ENCODE measurements at regions not wholly inside any gene's neighbourhood (a gene's known extent, or its start where the extent isn't known, plus 50 kb on each side); places are given as distances from the start of the nearest gene placed in this dataset.
"Not testable (repeated sequence)": the region's sequence is repeated elsewhere in the genome, so short reads cannot be mapped to it uniquely, and the experiment has no call there.

GRCh38 chr6:144689503-144690040 is 404.4 kb downstream of the UTRN start:
- DNase-seq (ENCODE audit: low read depth) = no peak

GRCh38 chr6:144690133-144690532 is 405.0 kb downstream of the UTRN start:
- DNase-seq (ENCODE audit: low read depth) = no peak

GRCh38 chr6:144690666-144691065 is 405.5 kb downstream of the UTRN start:
- DNase-seq (ENCODE audit: low read depth) = no peak

- not testable (repeated sequence) for DNase-seq (ENCODE audit: low read depth)
These were observed 406.9 kb downstream of the UTRN start for GRCh38 chr6:144692050-144692449.

- DNase-seq (ENCODE audit: low read depth) = no peak
These were observed 410.9 kb downstream of the UTRN start for GRCh38 chr6:144695858-144696533.

GRCh38 chr6:144696610-144697368 is 411.7 kb downstream of the UTRN start:
- DNase-seq (ENCODE audit: low read depth) = peak; percentile 49

GRCh38 chr6:144697369-144697760 is 412.2 kb downstream of the UTRN start:
- no peak for DNase-seq (ENCODE audit: low read depth)

GRCh38 chr6:144697801-144698200 is 412.7 kb downstream of the UTRN start:
- DNase-seq (ENCODE audit: low read depth) = no peak

GRCh38 chr6:144702781-144703180 is 417.6 kb downstream of the UTRN start:
- no peak for DNase-seq (ENCODE audit: low read depth)

GRCh38 chr6:144710207-144710606 is 425.1 kb downstream of the UTRN start:
- peak; percentile 84 for DNase-seq (ENCODE audit: low read depth)

- DNase-seq (ENCODE audit: low read depth) = no peak
These were observed 426.5 kb downstream of the UTRN start for GRCh38 chr6:144711661-144712060.

GRCh38 chr6:144712541-144712940 is 427.4 kb downstream of the UTRN start:
- peak; percentile 60 for DNase-seq (ENCODE audit: low read depth)

GRCh38 chr6:144714021-144714712 is 429.0 kb downstream of the UTRN start:
- DNase-seq (ENCODE audit: low read depth) = no peak

GRCh38 chr6:144715344-144715743 is 430.2 kb downstream of the UTRN start:
- DNase-seq (ENCODE audit: low read depth) = no peak

GRCh38 chr6:144718431-144718830 is 433.3 kb downstream of the UTRN start:
- DNase-seq (ENCODE audit: low read depth) = no peak

GRCh38 chr6:144721232-144721631 is 436.1 kb downstream of the UTRN start:
- no peak for DNase-seq (ENCODE audit: low read depth)

GRCh38 chr6:144722154-144722737 is 437.1 kb downstream of the UTRN start:
- no peak for DNase-seq (ENCODE audit: low read depth)

GRCh38 chr6:144722925-144723324 is 437.8 kb downstream of the UTRN start:
- no peak for DNase-seq (ENCODE audit: low read depth)

GRCh38 chr6:144723431-144723830 is 438.3 kb downstream of the UTRN start:
- DNase-seq (ENCODE audit: low read depth) = no peak

GRCh38 chr6:144724818-144725217 is 439.7 kb downstream of the UTRN start:
- no peak for DNase-seq (ENCODE audit: low read depth)

- no peak for DNase-seq (ENCODE audit: low read depth)
These were observed 440.8 kb downstream of the UTRN start for GRCh38 chr6:144725736-144726522.

GRCh38 chr6:144728804-144729203 is 443.7 kb downstream of the UTRN start:
- DNase-seq (ENCODE audit: low read depth) = no peak

Data from fibroblast of gingiva (primary cell).